IMR-90 (cell line): ENCODE measurements at regions not wholly inside any gene's neighbourhood (a gene's known extent, or its start where the extent isn't known, plus 50 kb on each side); places are given as distances from the start of the nearest gene placed in this dataset.

Experiments used
- ATAC-seq: fragments of 200-7000 bp; cut with Tn5 transposase; 2 replicates; pipeline ENCODE4 v1.9.1; 2020; ENCODE audit warnings: low read depth, mild to moderate bottlenecking, moderate library complexity
- BruUV-seq: library from RNA; stranded (reverse); fragments of 400-500 nt; replicated peaks from 2 replicates; lab custom pipeline; 2021; lab: Mats Ljungman, UMichigan
- CTCF ChIA-PET: fragments of 300-600 bp; formaldehyde crosslinking; extraction: SDS; loops from one replicate; lab custom pipeline; 2021; ENCODE audit warnings: antibody characterized with exemption; lab: Yijun Ruan, JAX
- POLR2A ChIA-PET: fragments of 300-600 bp; sonication (Branson Sonifier 250); formaldehyde crosslinking; loops from one replicate; lab custom pipeline; 2022; ENCODE audit warnings: antibody characterized with exemption; ENCODE audit not compliant: unreplicated experiment; lab: Charles Lee
- DNase-seq: peaks from one replicate; pipeline ENCODE4 v3.0.0; 2013
- H2AFZ ChIP-seq: replicated peaks from 2 replicates; pipeline ENCODE3; 2013; ENCODE audit warnings: low read length, mild to moderate bottlenecking; ENCODE audit not compliant: poor library complexity
- H2AK5ac ChIP-seq: 2 replicates; pipeline ENCODE4 v1.6.1; 2013; ENCODE audit warnings: low read depth, low read length, inconsistent platforms
- H2AK9ac ChIP-seq: replicated peaks from 2 replicates; pipeline ENCODE3; 2013; ENCODE audit warnings: mild to moderate bottlenecking, low read depth, low read length, moderate library complexity; ENCODE audit not compliant: poor library complexity
- H2BK120ac ChIP-seq: 2 replicates; pipeline ENCODE4 v1.6.1; 2013; ENCODE audit warnings: low read depth, low read length, inconsistent platforms
- H2BK15ac ChIP-seq: 3 replicates; pipeline ENCODE4 v1.6.1; 2013; ENCODE audit warnings: low read depth, low read length, inconsistent platforms
- H2BK20ac ChIP-seq: 2 replicates; pipeline ENCODE4 v1.6.1; 2013; ENCODE audit warnings: low read depth, mild to moderate bottlenecking, inconsistent platforms, low read length, moderate library complexity
- H2BK5ac ChIP-seq: 2 replicates; pipeline ENCODE4 v1.6.1; 2013; ENCODE audit warnings: mild to moderate bottlenecking, low read depth, low read length, inconsistent platforms; ENCODE audit not compliant: poor library complexity, severe bottlenecking
- H3K14ac ChIP-seq: replicated peaks from 2 replicates; pipeline ENCODE4 v1.6.1; 2013; ENCODE audit warnings: low read depth, low read length, inconsistent platforms
- H3K18ac ChIP-seq: 2 replicates; pipeline ENCODE4 v1.6.1; 2013; ENCODE audit warnings: low read depth, low read length, control low read depth
- H3K23ac ChIP-seq: 2 replicates; pipeline ENCODE4 v1.6.1; 2013; ENCODE audit warnings: low read depth, low read length, inconsistent platforms
- H3K27ac ChIP-seq: 2 replicates; pipeline ENCODE4 v1.5.1; 2013; ENCODE audit warnings: mild to moderate bottlenecking, control low read depth, low read length; ENCODE audit not compliant: insufficient read depth
- H3K27me3 ChIP-seq: 2 replicates; pipeline ENCODE4 v1.6.1; 2013; ENCODE audit warnings: low read length; ENCODE audit not compliant: control insufficient read depth, insufficient read depth
- H3K36me3 ChIP-seq: 2 replicates; pipeline ENCODE4 v1.6.1; 2013; ENCODE audit warnings: low read length, mixed read lengths; ENCODE audit not compliant: control insufficient read depth, insufficient read depth
- H3K4ac ChIP-seq: 2 replicates; pipeline ENCODE4 v1.6.1; 2013; ENCODE audit warnings: low read depth, low read length, inconsistent platforms
- H3K4me1 ChIP-seq: 2 replicates; pipeline ENCODE4 v1.6.1; 2013; ENCODE audit warnings: low read length, mixed read lengths; ENCODE audit not compliant: control insufficient read depth, insufficient read depth
- H3K4me2 ChIP-seq: 2 replicates; pipeline ENCODE4 v1.6.1; 2013; ENCODE audit warnings: low read depth, mild to moderate bottlenecking, control low read depth, low read length, moderate library complexity
- H3K4me3 ChIP-seq: 2 replicates; pipeline ENCODE4 v1.5.1; 2013; ENCODE audit warnings: low read depth, mild to moderate bottlenecking, control low read depth, low read length, moderate library complexity; ENCODE audit not compliant: insufficient read depth
- H3K56ac ChIP-seq: 2 replicates; pipeline ENCODE4 v1.6.1; 2013; ENCODE audit warnings: low read length, inconsistent platforms; ENCODE audit not compliant: insufficient read depth; ENCODE audit errors: extremely low read depth
- H3K79me1 ChIP-seq, 2 experiments: 2 replicates each; pipeline ENCODE4 v1.6.1; 2013; ENCODE audit warnings: low read length in 2 of 2, inconsistent platforms in 1 of 2, low read depth in 1 of 2
- H3K9ac ChIP-seq: 2 replicates; pipeline ENCODE4 v1.6.1; 2013; ENCODE audit warnings: low read depth, low read length, control low read depth
- H3K9me1 ChIP-seq: 2 replicates; pipeline ENCODE4 v1.6.1; 2013; ENCODE audit warnings: low read length, inconsistent platforms; ENCODE audit not compliant: insufficient read depth
- H3K9me3 ChIP-seq: 2 replicates; pipeline ENCODE4 v1.6.1; 2013; ENCODE audit warnings: low read length; ENCODE audit not compliant: control insufficient read depth, insufficient read depth
- H4K20me1 ChIP-seq: 2 replicates; pipeline ENCODE4 v1.6.1; 2013; ENCODE audit warnings: low read length, inconsistent platforms; ENCODE audit not compliant: insufficient read depth
- H4K5ac ChIP-seq: 2 replicates; pipeline ENCODE4 v1.6.1; 2013; ENCODE audit warnings: mild to moderate bottlenecking, low read depth, low read length, control low read depth
- H4K8ac ChIP-seq, 2 experiments: 2 replicates each; pipeline ENCODE4 v1.6.1; 2013; ENCODE audit warnings: low read depth in 2 of 2, low read length in 2 of 2, control low read depth in 1 of 2, inconsistent platforms in 1 of 2
- H4K91ac ChIP-seq: 2 replicates; pipeline ENCODE4 v1.6.1; 2013; ENCODE audit warnings: low read depth, low read length, inconsistent platforms; ENCODE audit not compliant: insufficient read depth
- BHLHE40 ChIP-seq: fragments of 150-350 bp; IDR thresholded peaks from 2 replicates; pipeline ENCODE4 v1.6.1; 2016; ENCODE audit warnings: mild to moderate bottlenecking, low read depth, low read length
- CEBPB ChIP-seq: IDR thresholded peaks from 2 replicates; pipeline ENCODE4 v1.6.1; 2012; ENCODE audit warnings: low read depth, low read length, improper control_type of control experiment
- CHD1 ChIP-seq: IDR thresholded peaks from 2 replicates; pipeline ENCODE4 v1.6.1; 2012; ENCODE audit warnings: low read depth, low read length, improper control_type of control experiment
- MAFK ChIP-seq: IDR thresholded peaks from 2 replicates; pipeline ENCODE4 v1.6.1; 2012; ENCODE audit warnings: low read depth, low read length, improper control_type of control experiment
- MAZ ChIP-seq: IDR thresholded peaks from 2 replicates; pipeline ENCODE4 v1.6.1; 2012; ENCODE audit warnings: low read depth, mild to moderate bottlenecking, low read length, improper control_type of control experiment, moderate library complexity, borderline replicate concordance
- MXI1 ChIP-seq: IDR thresholded peaks from 2 replicates; pipeline ENCODE4 v1.6.1; 2012; ENCODE audit warnings: low read depth, mild to moderate bottlenecking, low read length, moderate library complexity, borderline replicate concordance
- NFE2L2 ChIP-seq: fragments of 150-350 bp; IDR thresholded peaks from 2 replicates; pipeline ENCODE4 v1.6.1; 2016; ENCODE audit warnings: low read depth, mild to moderate bottlenecking, low read length
- POLR2A ChIP-seq: IDR thresholded peaks from 2 replicates; pipeline ENCODE4 v1.6.1; 2012; ENCODE audit warnings: mild to moderate bottlenecking, low read depth, low read length
- RAD21 ChIP-seq: IDR thresholded peaks from 2 replicates; pipeline ENCODE4 v1.6.1; 2012; ENCODE audit warnings: low read length, improper control_type of control experiment
- RFX5 ChIP-seq: IDR thresholded peaks from 2 replicates; pipeline ENCODE4 v1.8.0; 2012; ENCODE audit warnings: low read depth, mild to moderate bottlenecking, low read length, moderate library complexity
- SMC3 ChIP-seq: fragments of 150-350 bp; IDR thresholded peaks from 2 replicates; pipeline ENCODE4 v1.6.1; 2016; ENCODE audit warnings: low read depth, mild to moderate bottlenecking, antibody characterized with exemption, low read length, moderate library complexity
- WGBS, 2 experiments: methylation state at CpG; one replicate each; pipeline versions ENCODE4 v1.1.5 to v1.1.7; 2013; ENCODE audit warnings: missing lambda C conversion rate in 2 of 2; ENCODE audit not compliant: insufficient read length in 1 of 2; ENCODE audit errors: extremely low coverage in 2 of 2; 5-methylcytosine and 5-hydroxymethylcytosine counted together
- dilution Hi-C: fragments of 300-500 bp; cut with HindIII; formaldehyde crosslinking; loops from one replicate; pipeline ENCODE4 v1.14.3; 2018; ENCODE audit warnings: low sequenced_read_pairs; ENCODE audit not compliant: unreplicated experiment
- in situ Hi-C: fragments of 300-500 bp; cut with MboI; formaldehyde crosslinking; loops from 3 replicates; pipeline ENCODE4 v1.14.3; 2019; ENCODE audit warnings: low sequenced_read_pairs, inconsistent platforms, mixed read lengths
- intact Hi-C: fragments of 100-400 bp; cut with micrococcal nuclease; formaldehyde crosslinking; loops from 2 replicates; pipeline ENCODE4 v1.10.0; 2022
- TF ChIP-seq, protein P1 (sequence below): conservative IDR thresholded peaks from 2 replicates; pipeline ENCODE4 v1.5.1; 2012; ENCODE audit warnings: mild to moderate bottlenecking, low read depth, low read length, improper control_type of control experiment
- TF ChIP-seq, protein P2 (sequence below): fragments of 150-350 bp; IDR thresholded peaks from 2 replicates; pipeline ENCODE4 v1.6.1; 2016; ENCODE audit warnings: low read depth, mild to moderate bottlenecking, low read length, moderate library complexity, borderline replicate concordance

DNA sequence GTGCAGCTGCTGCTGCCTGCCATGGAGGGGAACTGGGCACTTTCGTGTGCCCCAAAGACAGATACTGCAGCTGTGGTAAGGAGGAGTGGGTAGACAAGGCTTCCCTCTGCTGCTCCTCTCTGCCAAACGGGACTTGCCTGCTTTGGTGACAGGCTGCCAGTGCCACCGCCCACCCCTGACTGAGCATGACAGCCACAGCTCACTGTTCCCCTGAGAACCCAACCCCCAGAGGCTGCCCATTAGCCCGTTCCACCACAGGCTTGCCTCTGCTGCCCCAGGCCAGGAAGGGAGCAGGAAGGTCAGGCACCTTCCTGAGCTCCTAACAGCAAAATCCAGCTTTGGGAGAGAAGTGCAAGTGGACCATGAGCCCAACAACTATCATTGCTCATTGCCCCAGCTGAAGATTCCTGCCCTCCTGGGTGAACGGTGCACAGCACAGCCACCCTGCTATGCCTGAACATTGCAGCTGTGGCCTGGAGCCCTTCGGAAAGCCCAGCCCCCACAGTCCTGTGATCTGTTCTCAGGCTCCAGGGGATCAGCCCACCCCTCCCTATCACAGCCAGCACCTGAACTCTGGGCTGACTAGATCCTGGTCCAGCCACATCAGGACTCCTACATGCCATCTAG lies 58.7 kb upstream of the ANTXRL start:
- Histone ChIP-seq H3K18ac (no peak overlapping the region), H3K9me1 (no peaks in the 10 kb centered on the region), H2BK5ac (no peak overlapping the region), H2BK15ac (no peak overlapping the region), H3K36me3 (no peaks in the 10 kb centered on the region), H4K5ac (no peak overlapping the region), H3K4me3 (no peak overlapping the region), H3K9ac (no peak overlapping the region), H3K23ac (no peak overlapping the region), H3K27ac (no peak overlapping the region), H3K79me1 (no peaks in the 10 kb centered on the region), H2AK5ac (no peak overlapping the region), H4K91ac (peak overlapping the region; percentile 7; the same call in 1 of the 2 replicates), H2AFZ (peak overlapping the region; percentile 51), H2BK120ac (no peak overlapping the region), H4K8ac (no peak overlapping the region), H3K14ac (no peak overlapping the region), H3K4me1 (peaks cover 2% of the 10 kb centered on the region; the same call in 1 of the 2 replicates), H3K4me2 (no peak overlapping the region), H3K4ac (no peak overlapping the region; the same call in 1 of the 2 replicates), H4K20me1 (no peaks in the 10 kb centered on the region), H2AK9ac (peak overlapping the region; percentile 88), H2BK20ac (no peak overlapping the region), H3K56ac (no peak overlapping the region), H3K27me3 (peaks cover 7% of the 10 kb centered on the region), H3K9me3 (no peaks in the 10 kb centered on the region)
- in situ Hi-C loops = no loop called here
- peak; percentile 22 for ATAC-seq
- dilution Hi-C loops = no loop called here
- TF ChIP-seq SMC3 (no peak), BHLHE40 (no peak), MXI1 (no peak), RAD21 (no peak), POLR2A (no peak), CHD1 (no peak), CEBPB (no peak), NFE2L2 (no peak), RFX5 (no peak), MAZ (no peak), MAFK (no peak)
- TF ChIP-seq, protein P1, sequence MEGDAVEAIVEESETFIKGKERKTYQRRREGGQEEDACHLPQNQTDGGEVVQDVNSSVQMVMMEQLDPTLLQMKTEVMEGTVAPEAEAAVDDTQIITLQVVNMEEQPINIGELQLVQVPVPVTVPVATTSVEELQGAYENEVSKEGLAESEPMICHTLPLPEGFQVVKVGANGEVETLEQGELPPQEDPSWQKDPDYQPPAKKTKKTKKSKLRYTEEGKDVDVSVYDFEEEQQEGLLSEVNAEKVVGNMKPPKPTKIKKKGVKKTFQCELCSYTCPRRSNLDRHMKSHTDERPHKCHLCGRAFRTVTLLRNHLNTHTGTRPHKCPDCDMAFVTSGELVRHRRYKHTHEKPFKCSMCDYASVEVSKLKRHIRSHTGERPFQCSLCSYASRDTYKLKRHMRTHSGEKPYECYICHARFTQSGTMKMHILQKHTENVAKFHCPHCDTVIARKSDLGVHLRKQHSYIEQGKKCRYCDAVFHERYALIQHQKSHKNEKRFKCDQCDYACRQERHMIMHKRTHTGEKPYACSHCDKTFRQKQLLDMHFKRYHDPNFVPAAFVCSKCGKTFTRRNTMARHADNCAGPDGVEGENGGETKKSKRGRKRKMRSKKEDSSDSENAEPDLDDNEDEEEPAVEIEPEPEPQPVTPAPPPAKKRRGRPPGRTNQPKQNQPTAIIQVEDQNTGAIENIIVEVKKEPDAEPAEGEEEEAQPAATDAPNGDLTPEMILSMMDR = no peak
- TF ChIP-seq, protein P2, sequence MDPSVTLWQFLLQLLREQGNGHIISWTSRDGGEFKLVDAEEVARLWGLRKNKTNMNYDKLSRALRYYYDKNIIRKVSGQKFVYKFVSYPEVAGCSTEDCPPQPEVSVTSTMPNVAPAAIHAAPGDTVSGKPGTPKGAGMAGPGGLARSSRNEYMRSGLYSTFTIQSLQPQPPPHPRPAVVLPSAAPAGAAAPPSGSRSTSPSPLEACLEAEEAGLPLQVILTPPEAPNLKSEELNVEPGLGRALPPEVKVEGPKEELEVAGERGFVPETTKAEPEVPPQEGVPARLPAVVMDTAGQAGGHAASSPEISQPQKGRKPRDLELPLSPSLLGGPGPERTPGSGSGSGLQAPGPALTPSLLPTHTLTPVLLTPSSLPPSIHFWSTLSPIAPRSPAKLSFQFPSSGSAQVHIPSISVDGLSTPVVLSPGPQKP = no peak
- no peak for DNase-seq
- intact Hi-C loops = loop anchor here (2.0 to 10.0 kb wide), 2 partner anchors 97 to 993 kb away; no protein-coding TSS in a partner anchor
- ChIA-PET CTCF (interaction anchor here (0.7 to 1.1 kb wide), 3 partner anchors 10 to 98 kb away, joined by 3 to 5 read pairs (median 3); no protein-coding TSS in a partner anchor), POLR2A (no interaction called here)
- no TSS peak for BruUV-seq
- no CpG with 5 or more reads among the region's 6 CpGs for WGBS, 2 experiments
